SU-DHL-6 (cell line): ENCODE measurements at regions not wholly inside any gene's neighbourhood (a gene's known extent, or its start where the extent isn't known, plus 50 kb on each side); places are given as distances from the start of the nearest gene placed in this dataset.

Experiments
- CTCF ChIP-seq: fragments of 200-600 bp; sonication (generic); IDR thresholded peaks from one replicate; pipeline ENCODE4 v1.5.1; 2017; ENCODE audit warnings: antibody characterized with exemption, mild to moderate bottlenecking, low read length, moderate library complexity; ENCODE audit not compliant: insufficient read depth, poor library complexity, severe bottlenecking
- EZH2phosphoT487 ChIP-seq: fragments of 200-600 bp; sonication (generic), shearing (Covaris generic); conservative IDR thresholded peaks from 2 replicates; pipeline ENCODE4 v1.6.1; 2018; ENCODE audit warnings: mild to moderate bottlenecking, antibody characterized with exemption, low read length, moderate library complexity, mixed read lengths

GRCh38 chr16:73413091-73413829, 365.3 kb upstream of the ZFHX3 start:
- TF ChIP-seq EZH2phosphoT487 (no peak), CTCF (no peak)
